Lung (tissue), 11 donors: ENCODE measurements at regions not wholly inside any gene's neighbourhood (a gene's known extent, or its start where the extent isn't known, plus 50 kb on each side); places are given as distances from the start of the nearest gene placed in this dataset.

Experiments
- ATAC-seq: fragments of 200-7000 bp; cut with Tn5 transposase; one replicate; pipeline ENCODE4 v1.9.1; 2020; ENCODE audit warnings: moderate number of reproducible peaks; ENCODE audit not compliant: insufficient read depth, low FRiP score
- DNase-seq, 3 donors: peaks; one replicate each; pipeline ENCODE4 v3.0.0-alpha.2; 2013 to 2017
- H3K27ac ChIP-seq, 2 donors: one replicate each; pipeline ENCODE4 v1.5.1; 2013; ENCODE audit warnings: mild to moderate bottlenecking in 2 of 2, moderate library complexity in 2 of 2, control low read depth in 1 of 2, inconsistent platforms in 1 of 2, low read depth in 1 of 2, low read length in 1 of 2
- H3K27me3 ChIP-seq, 3 donors: one replicate each; pipeline ENCODE4 v1.5.1; 2013; ENCODE audit warnings: low read length in 2 of 3; ENCODE audit not compliant: control insufficient read depth in 3 of 3, insufficient read depth in 3 of 3
- H3K36me3 ChIP-seq, 4 donors: one replicate each; pipeline ENCODE4 v1.5.1; 2013; ENCODE audit warnings: low read length in 4 of 4, mild to moderate bottlenecking in 1 of 4, moderate library complexity in 1 of 4; ENCODE audit not compliant: control insufficient read depth in 4 of 4, insufficient read depth in 4 of 4
- H3K4me1 ChIP-seq, 5 donors: one replicate each; pipeline ENCODE4 v1.5.1; 2013; ENCODE audit warnings: low read length in 5 of 5, mild to moderate bottlenecking in 2 of 5, moderate library complexity in 1 of 5; ENCODE audit not compliant: control insufficient read depth in 5 of 5, insufficient read depth in 5 of 5
- H3K4me3 ChIP-seq: one replicate; pipeline ENCODE4 v1.5.1; 2013; ENCODE audit warnings: mild to moderate bottlenecking, control low read depth, moderate library complexity
- H3K9ac ChIP-seq, 2 donors: one replicate each; pipeline ENCODE4 v1.5.1; 2013; ENCODE audit warnings: low read length in 2 of 2, control low read depth in 1 of 2; ENCODE audit not compliant: insufficient read depth in 1 of 2
- H3K9me3 ChIP-seq, 4 donors: one replicate each; pipeline ENCODE4 v1.5.1; 2013; ENCODE audit warnings: low read length in 3 of 4, mild to moderate bottlenecking in 1 of 4, moderate library complexity in 1 of 4; ENCODE audit not compliant: control insufficient read depth in 4 of 4, insufficient read depth in 3 of 4
- CTCF ChIP-seq: IDR thresholded peaks from 2 replicates; pipeline ENCODE4 v1.5.1; 2012; ENCODE audit warnings: mild to moderate bottlenecking; ENCODE audit errors: control extremely low read depth, extremely low read depth
- WGBS, 2 donors: extraction: QIAGEN DNeasy Blood & Tissue Kit; methylation state at CpG; one replicate each; pipeline ENCODE4 v1.1.7; 2013; 5-methylcytosine and 5-hydroxymethylcytosine counted together
- donor health status: control.
- donor health status: control.
- donor health status: Bipolar disorder and iron deficiency.
- donor health status: healthy.
- donor health status: DM: yes; HTN: yes; CAD: no.

- Histone ChIP-seq H3K27ac (no peak overlapping the region), H3K4me1 (peaks cover 0 to 6% (median 0%) of the 10 kb centered on the region in 5 donors), H3K27me3 (no peaks in the 10 kb centered on the region), H3K4me3 (no peak overlapping the region), H3K9ac (no peak overlapping the region), H3K9me3 (no peaks in the 10 kb centered on the region), H3K36me3 (no peaks in the 10 kb centered on the region)
- TF ChIP-seq CTCF: no peak
- no peak for DNase-seq
- no peak for ATAC-seq
- WGBS, 2 donors: 63 to 77% methylated on average over 3 of the region's 3 CpGs
Measured at GRCh38 chr5:167797933-167798332, 493.5 kb upstream of the WWC1 start.

GRCh38 chr5:167798448-167798847, 493.0 kb upstream of the WWC1 start:
- H3K27ac ChIP-seq: no peak overlapping the region
- H3K9ac ChIP-seq: peak overlapping the region in 1 of 2 donors; percentile 29
- no peak overlapping the region for H3K4me3 ChIP-seq
- DNase-seq: peak in 2 of 3 donors; percentile 40 to 54
- TF ChIP-seq CTCF: no peak
- WGBS, 2 donors: 69 to 76% methylated on average over 7 of the region's 7 CpGs
- H3K27me3 ChIP-seq: no peaks in the 10 kb centered on the region
- peaks cover 0 to 6% (median 0%) of the 10 kb centered on the region in 5 donors for H3K4me1 ChIP-seq
- ATAC-seq: no peak
- no peaks in the 10 kb centered on the region for H3K36me3 ChIP-seq
- no peaks in the 10 kb centered on the region for H3K9me3 ChIP-seq

- Histone ChIP-seq H3K9ac (no peak overlapping the region), H3K9me3 (no peaks in the 10 kb centered on the region), H3K27ac (no peak overlapping the region), H3K36me3 (no peaks in the 10 kb centered on the region), H3K4me1 (peaks cover 0 to 6% (median 0%) of the 10 kb centered on the region in 5 donors), H3K27me3 (no peaks in the 10 kb centered on the region), H3K4me3 (no peak overlapping the region)
- TF ChIP-seq CTCF: no peak
- 83 to 85% methylated on average over 4 of the region's 4 CpGs for WGBS, 2 donors
- ATAC-seq: no peak
- DNase-seq: no peak
Measured at GRCh38 chr5:167800427-167800826, 491.0 kb upstream of the WWC1 start.

- no peak for TF ChIP-seq CTCF
- WGBS, 2 donors: 85 to 90% methylated on average over 4 of the region's 4 CpGs
- peaks cover 0 to 6% (median 0%) of the 10 kb centered on the region in 5 donors for H3K4me1 ChIP-seq
Measured at GRCh38 chr5:167801999-167802398, 489.4 kb upstream of the WWC1 start.

More at GRCh38 chr5:167801999-167802398, 489.4 kb upstream of the WWC1 start:
- Histone ChIP-seq H3K9me3 (no peaks in the 10 kb centered on the region), H3K27me3 (no peaks in the 10 kb centered on the region), H3K36me3 (no peaks in the 10 kb centered on the region), H3K9ac (no peak overlapping the region), H3K4me3 (no peak overlapping the region), H3K27ac (no peak overlapping the region)
- no peak for DNase-seq
- ATAC-seq: no peak
